Loucy (cell line): ENCODE measurements at regions not wholly inside any gene's neighbourhood (a gene's known extent, or its start where the extent isn't known, plus 50 kb on each side); places are given as distances from the start of the nearest gene placed in this dataset.
"Not testable (repeated sequence)": the region's sequence is repeated elsewhere in the genome, so short reads cannot be mapped to it uniquely, and the experiment has no call there.

ENCODE experiments used
- H2AFZ ChIP-seq: fragments of 200-600 bp; sonication (generic); 2 replicates; pipeline ENCODE4 v1.6.0; 2016; ENCODE audit warnings: antibody characterized with exemption, mild to moderate bottlenecking, low read length, moderate library complexity
- H3F3A ChIP-seq: fragments of 200-600 bp; 2 replicates; pipeline ENCODE4 v1.6.0; 2016; ENCODE audit warnings: antibody characterized with exemption, low read depth, mild to moderate bottlenecking
- H3K27me3 ChIP-seq: fragments of 200-600 bp; sonication (generic); 2 replicates; pipeline ENCODE4 v1.6.1; 2014; ENCODE audit warnings: low read length, mild to moderate bottlenecking; ENCODE audit not compliant: insufficient read depth, poor library complexity, severe bottlenecking
- H3K36me3 ChIP-seq: fragments of 200-600 bp; sonication (generic); 2 replicates; pipeline ENCODE4 v1.6.1; 2016; ENCODE audit warnings: low read length; ENCODE audit not compliant: insufficient read depth
- H3K4me1 ChIP-seq: fragments of 200-600 bp; sonication (generic); 2 replicates; pipeline ENCODE4 v1.5.1; 2014; ENCODE audit warnings: low read length, mild to moderate bottlenecking; ENCODE audit not compliant: insufficient read depth, poor library complexity, severe bottlenecking
- H3K4me2 ChIP-seq: fragments of 200-600 bp; sonication (generic); 2 replicates; pipeline ENCODE4 v1.6.0; 2014; ENCODE audit warnings: antibody characterized with exemption, low read length, low read depth, mild to moderate bottlenecking; ENCODE audit not compliant: poor library complexity, severe bottlenecking
- H3K4me3 ChIP-seq: fragments of 200-600 bp; sonication (generic); 2 replicates; pipeline ENCODE4 v1.5.1; 2014; ENCODE audit warnings: low read length, mild to moderate bottlenecking, mixed read lengths; ENCODE audit not compliant: poor library complexity, severe bottlenecking
- H3K79me2 ChIP-seq: fragments of 200-600 bp; sonication (generic); 2 replicates; pipeline ENCODE4 v1.6.1; 2014; ENCODE audit warnings: low read length; ENCODE audit not compliant: insufficient read depth
- H3K9ac ChIP-seq: fragments of 200-600 bp; sonication (generic); 2 replicates; pipeline ENCODE4 v1.6.0; 2014; ENCODE audit warnings: mild to moderate bottlenecking, low read depth, low read length, moderate library complexity; ENCODE audit not compliant: poor library complexity, severe bottlenecking
- H3K9me2 ChIP-seq: fragments of 200-600 bp; sonication (generic); replicated peaks from 2 replicates; pipeline ENCODE4 v1.6.1; 2016; ENCODE audit warnings: low read depth, low read length, mixed read lengths
- H3K9me3 ChIP-seq: fragments of 200-600 bp; sonication (generic); 2 replicates; pipeline ENCODE4 v1.6.1; 2014; ENCODE audit warnings: mild to moderate bottlenecking, antibody characterized with exemption, low read length, low read depth; ENCODE audit not compliant: insufficient read depth
- H4K20me1 ChIP-seq: fragments of 200-600 bp; sonication (generic); 2 replicates; pipeline ENCODE4 v1.6.0; 2014; ENCODE audit warnings: antibody characterized with exemption, low read length, mild to moderate bottlenecking; ENCODE audit not compliant: insufficient read depth, poor library complexity, severe bottlenecking
- EZH2phosphoT487 ChIP-seq: fragments of 200-600 bp; IDR thresholded peaks from 2 replicates; pipeline ENCODE4 v1.6.1; 2018; ENCODE audit warnings: antibody characterized with exemption, mild to moderate bottlenecking, moderate library complexity, borderline replicate concordance
- TF ChIP-seq, protein P1 (sequence below): fragments of 200-600 bp; sonication (generic); conservative IDR thresholded peaks from 2 replicates; pipeline ENCODE4 v1.5.1; 2014; ENCODE audit warnings: mild to moderate bottlenecking, antibody characterized with exemption, low read length

GRCh38 chr6:15747354-15747883 is 84.6 kb upstream of the DTNBP1 start:
- Histone ChIP-seq H3K79me2 (no peaks in the 10 kb centered on the region), H4K20me1 (no peaks in the 10 kb centered on the region), H3K36me3 (no peaks in the 10 kb centered on the region), H2AFZ (no peak overlapping the region; the same call in 1 of the 2 replicates), H3K9me2 (no peaks in the 10 kb centered on the region), H3K9me3 (no peaks in the 10 kb centered on the region), H3F3A (no peaks in the 10 kb centered on the region), H3K4me3 (no peak overlapping the region), H3K4me1 (no peaks in the 10 kb centered on the region), H3K9ac (no peak overlapping the region), H3K27me3 (no peaks in the 10 kb centered on the region), H3K4me2 (no peak overlapping the region)
- TF ChIP-seq, protein P1, sequence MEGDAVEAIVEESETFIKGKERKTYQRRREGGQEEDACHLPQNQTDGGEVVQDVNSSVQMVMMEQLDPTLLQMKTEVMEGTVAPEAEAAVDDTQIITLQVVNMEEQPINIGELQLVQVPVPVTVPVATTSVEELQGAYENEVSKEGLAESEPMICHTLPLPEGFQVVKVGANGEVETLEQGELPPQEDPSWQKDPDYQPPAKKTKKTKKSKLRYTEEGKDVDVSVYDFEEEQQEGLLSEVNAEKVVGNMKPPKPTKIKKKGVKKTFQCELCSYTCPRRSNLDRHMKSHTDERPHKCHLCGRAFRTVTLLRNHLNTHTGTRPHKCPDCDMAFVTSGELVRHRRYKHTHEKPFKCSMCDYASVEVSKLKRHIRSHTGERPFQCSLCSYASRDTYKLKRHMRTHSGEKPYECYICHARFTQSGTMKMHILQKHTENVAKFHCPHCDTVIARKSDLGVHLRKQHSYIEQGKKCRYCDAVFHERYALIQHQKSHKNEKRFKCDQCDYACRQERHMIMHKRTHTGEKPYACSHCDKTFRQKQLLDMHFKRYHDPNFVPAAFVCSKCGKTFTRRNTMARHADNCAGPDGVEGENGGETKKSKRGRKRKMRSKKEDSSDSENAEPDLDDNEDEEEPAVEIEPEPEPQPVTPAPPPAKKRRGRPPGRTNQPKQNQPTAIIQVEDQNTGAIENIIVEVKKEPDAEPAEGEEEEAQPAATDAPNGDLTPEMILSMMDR: no peak
- no peak for TF ChIP-seq EZH2phosphoT487

DNA sequence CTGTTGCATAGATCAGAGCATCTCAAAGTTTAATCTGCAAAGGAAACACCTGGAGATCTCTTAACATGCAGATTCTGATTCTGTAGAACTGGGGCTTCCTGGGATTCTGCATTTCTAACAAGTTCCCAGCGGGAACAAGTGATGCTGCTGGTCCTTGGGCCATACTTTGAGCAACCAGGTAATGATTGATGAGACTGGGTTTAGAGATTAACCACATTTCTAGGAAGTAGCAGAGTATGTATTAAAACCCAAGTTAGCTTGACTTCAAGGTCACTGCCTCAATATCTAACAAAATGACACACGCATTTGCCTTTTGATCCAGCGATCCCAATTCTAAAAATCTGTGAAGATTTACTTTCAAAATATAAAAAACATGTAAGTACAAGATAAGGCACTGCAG is 83.0 kb upstream of the DTNBP1 start:
- no peaks in the 10 kb centered on the region for H3F3A ChIP-seq
- H3K79me2 ChIP-seq: no peaks in the 10 kb centered on the region
- H3K27me3 ChIP-seq: no peaks in the 10 kb centered on the region
- no peaks in the 10 kb centered on the region for H3K9me2 ChIP-seq
- no peaks in the 10 kb centered on the region for H3K9me3 ChIP-seq
- H4K20me1 ChIP-seq: no peaks in the 10 kb centered on the region
- H3K9ac ChIP-seq: no peak overlapping the region
- no peaks in the 10 kb centered on the region for H3K4me1 ChIP-seq
- TF ChIP-seq, protein P1: no peak
- no peak for TF ChIP-seq EZH2phosphoT487
- no peak overlapping the region for H3K4me3 ChIP-seq
- no peak overlapping the region for H2AFZ ChIP-seq
- no peaks in the 10 kb centered on the region for H3K36me3 ChIP-seq
- no peak overlapping the region for H3K4me2 ChIP-seq

- H3K9ac ChIP-seq: no peak overlapping the region
- no peaks in the 10 kb centered on the region for H3K36me3 ChIP-seq
- H3K27me3 ChIP-seq: no peaks in the 10 kb centered on the region
- H3K79me2 ChIP-seq: no peaks in the 10 kb centered on the region
- no peaks in the 10 kb centered on the region for H3K9me3 ChIP-seq
- no peaks in the 10 kb centered on the region for H3K9me2 ChIP-seq
- no peak overlapping the region for H3K4me3 ChIP-seq
- no peaks in the 10 kb centered on the region for H4K20me1 ChIP-seq
- no peak overlapping the region for H3K4me2 ChIP-seq
- H3F3A ChIP-seq: no peaks in the 10 kb centered on the region
- H2AFZ ChIP-seq: no peak overlapping the region
- no peaks in the 10 kb centered on the region for H3K4me1 ChIP-seq
- TF ChIP-seq, protein P1: no peak
- no peak for TF ChIP-seq EZH2phosphoT487
These were observed 82.1 kb upstream of the DTNBP1 start for GRCh38 chr6:15744818-15745402.

DNA sequence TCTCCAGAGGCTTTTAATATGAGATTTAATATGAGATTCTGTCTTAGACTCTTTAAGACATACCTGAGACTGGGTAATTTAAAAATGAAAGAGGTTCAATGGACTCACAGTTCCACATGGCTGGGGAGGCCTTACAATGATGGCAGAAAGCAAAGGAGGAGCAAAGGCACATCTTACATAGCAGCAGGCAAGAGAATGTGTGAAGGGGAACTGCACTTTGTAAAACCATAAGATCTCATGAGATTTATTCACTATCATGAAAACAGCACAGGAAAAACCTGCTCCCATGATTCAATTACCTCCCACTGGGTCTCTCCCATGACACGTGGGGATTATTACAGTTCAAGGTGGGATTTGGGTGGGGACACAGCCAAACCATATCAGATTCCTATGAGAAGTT is 79.2 kb upstream of the DTNBP1 start:
- H3K27me3 ChIP-seq, H3K4me2 ChIP-seq, H3K4me3 ChIP-seq, H4K20me1 ChIP-seq, H3K4me1 ChIP-seq, H3K36me3 ChIP-seq, H3F3A ChIP-seq, H3K79me2 ChIP-seq, H3K9me2 ChIP-seq, H3K9ac ChIP-seq, H2AFZ ChIP-seq, H3K9me3 ChIP-seq: not testable (repeated sequence)
